Endothelial cell of umbilical vein (primary cell): ENCODE measurements at regions not wholly inside any gene's neighbourhood (a gene's known extent, or its start where the extent isn't known, plus 50 kb on each side); places are given as distances from the start of the nearest gene placed in this dataset.

Experiments used
- BruUV-seq: library from RNA; stranded (reverse); fragments of 400-500 nt; replicated peaks from 2 replicates; lab custom pipeline; 2021; lab: Mats Ljungman, UMichigan
- CTCF ChIA-PET: fragments of 300-600, 350-600 bp; sonication (Branson Sonifier 250); formaldehyde crosslinking; loops from one replicate; lab custom pipeline; 2021; ENCODE audit warnings: antibody characterized with exemption, inconsistent platforms; lab: Charles Lee
- POLR2A ChIA-PET: fragments of 300-600, 350-600 bp; sonication (Branson Sonifier 250); formaldehyde crosslinking; loops from one replicate; lab custom pipeline; 2021; ENCODE audit warnings: antibody characterized with exemption, inconsistent platforms; lab: Charles Lee
- DNase-seq: peaks from one replicate; pipeline ENCODE4 v3.0.0-alpha.2; 2011; ENCODE audit warnings: low read depth, low spot score
- FAIRE-seq: peaks from 2 replicates; lab custom pipeline; 2011; peaks lifted over from hg19 to GRCh38; lab: Jason Lieb, UNC
- H2AFZ ChIP-seq: 2 replicates; pipeline ENCODE4 v1.6.0; 2012; ENCODE audit warnings: low read depth, low read length, control low read depth, inconsistent platforms
- H3K27ac ChIP-seq: 2 replicates; pipeline ENCODE4 v1.5.1; 2011; ENCODE audit warnings: low read depth, mild to moderate bottlenecking, control low read depth, low read length, moderate library complexity; ENCODE audit not compliant: insufficient read depth
- H3K27me3 ChIP-seq, 2 experiments: 2 replicates each; pipeline versions ENCODE4 v1.6.0 to v1.6.1; 2011; ENCODE audit warnings: low read length in 2 of 2, mixed read lengths in 1 of 2; ENCODE audit not compliant: control insufficient read depth in 2 of 2, insufficient read depth in 2 of 2
- H3K36me3 ChIP-seq, 2 experiments: 2 replicates in 1 of 2; 3 replicates in 1 of 2; pipeline ENCODE4 v1.5.1; 2011; ENCODE audit warnings: low read length in 2 of 2, mild to moderate bottlenecking in 1 of 2, moderate library complexity in 1 of 2; ENCODE audit not compliant: control insufficient read depth in 2 of 2, insufficient read depth in 2 of 2; ENCODE audit errors: extremely low read depth in 1 of 2
- H3K4me1 ChIP-seq: 3 replicates; pipeline ENCODE4 v1.5.1; 2011; ENCODE audit warnings: mild to moderate bottlenecking, low read length; ENCODE audit not compliant: control insufficient read depth, insufficient read depth; ENCODE audit errors: extremely low read depth
- H3K4me2 ChIP-seq: 2 replicates; pipeline ENCODE4 v1.6.1; 2011; ENCODE audit warnings: low read length, control low read depth, mixed read lengths; ENCODE audit not compliant: insufficient read depth
- H3K4me3 ChIP-seq, 3 experiments: fragments of 200-600 bp in 1 of 3; sonication (generic), shearing (Covaris generic) in 1 of 3; replicated peaks in 1 of 3; 2 replicates each; pipeline ENCODE4 v1.5.1; 2011 to 2016; ENCODE audit warnings: control low read depth in 3 of 3, low read length in 3 of 3, mild to moderate bottlenecking in 2 of 3, inconsistent platforms in 1 of 3, low read depth in 1 of 3, moderate library complexity in 1 of 3; ENCODE audit not compliant: insufficient read depth in 1 of 3
- H3K79me2 ChIP-seq: 2 replicates; pipeline ENCODE4 v1.6.0; 2012; ENCODE audit warnings: low read length, inconsistent platforms; ENCODE audit not compliant: control insufficient read depth, insufficient read depth
- H3K9ac ChIP-seq: replicated peaks from 2 replicates; pipeline ENCODE3; 2011; ENCODE audit warnings: low read length, control low read depth; ENCODE audit not compliant: insufficient read depth; ENCODE audit errors: extremely low read depth
- H3K9me1 ChIP-seq: replicated peaks from 3 replicates; pipeline ENCODE4 v1.6.0; 2011; ENCODE audit warnings: mild to moderate bottlenecking, low read length; ENCODE audit not compliant: control insufficient read depth, insufficient read depth; ENCODE audit errors: extremely low read depth
- H3K9me3 ChIP-seq: replicated peaks from 2 replicates; pipeline ENCODE4 v1.5.1; 2012; ENCODE audit warnings: low read length, inconsistent platforms; ENCODE audit not compliant: control insufficient read depth, insufficient read depth
- H4K20me1 ChIP-seq: replicated peaks from 2 replicates; pipeline ENCODE3; 2011; ENCODE audit warnings: mild to moderate bottlenecking, low read length; ENCODE audit not compliant: control insufficient read depth, insufficient read depth; ENCODE audit errors: extremely low read depth
- EZH2 ChIP-seq: IDR thresholded peaks from 2 replicates; pipeline ENCODE4 v1.6.1; 2012; ENCODE audit warnings: borderline replicate concordance, low read depth, mild to moderate bottlenecking, moderate library complexity, low read length, inconsistent platforms; ENCODE audit not compliant: severe bottlenecking
- FOS ChIP-seq: IDR thresholded peaks from 2 replicates; pipeline ENCODE4 v1.6.1; 2011; ENCODE audit warnings: mild to moderate bottlenecking, low read length, moderate library complexity, borderline replicate concordance; ENCODE audit not compliant: insufficient read depth
- GATA2 ChIP-seq: IDR thresholded peaks from 2 replicates; pipeline ENCODE4 v1.7.0; 2011; ENCODE audit warnings: low read depth, mild to moderate bottlenecking, moderate library complexity, mixed read lengths, low read length; ENCODE audit not compliant: insufficient read length, insufficient read depth
- JUN ChIP-seq: IDR thresholded peaks from 2 replicates; pipeline ENCODE4 v1.6.1; 2011; ENCODE audit warnings: borderline replicate concordance, low read depth; ENCODE audit not compliant: insufficient read length, insufficient read depth
- MAX ChIP-seq: IDR thresholded peaks from 2 replicates; pipeline ENCODE4 v1.6.1; 2011; ENCODE audit not compliant: insufficient read depth, insufficient read length
- MYC ChIP-seq: IDR thresholded peaks from one replicate; pipeline ENCODE4 v1.6.1; 2011; ENCODE audit warnings: mild to moderate bottlenecking, low read depth, low read length
- POLR2A ChIP-seq: IDR thresholded peaks from 2 replicates; pipeline ENCODE4 v1.6.1; 2012; ENCODE audit warnings: low read depth, mild to moderate bottlenecking, control low read depth, low read length
- POLR2AphosphoS5 ChIP-seq: IDR thresholded peaks from 2 replicates; pipeline ENCODE4 v1.6.1; 2012; ENCODE audit warnings: low read depth, mild to moderate bottlenecking, control low read depth, low read length, moderate library complexity; ENCODE audit not compliant: insufficient read depth
- dilution Hi-C: fragments of 300-500 bp; cut with MboI; formaldehyde crosslinking; loops from one replicate; pipeline ENCODE4 v1.15.0; 2019; ENCODE audit warnings: low sequenced_read_pairs; ENCODE audit not compliant: extremely low pct_ligation_motif_present
- intact Hi-C: fragments of 100-400 bp; cut with micrococcal nuclease; formaldehyde crosslinking; loops from one replicate; pipeline ENCODE4 v1.10.0; 2022
- TF ChIP-seq, protein P1 (sequence below), 2 donors: IDR thresholded peaks; 1 replicate in 1 of 2; 2 replicates in 1 of 2; pipeline ENCODE4 v1.5.1; 2011; ENCODE audit warnings: low read length in 2 of 2, mild to moderate bottlenecking in 2 of 2, moderate library complexity in 2 of 2, control low read depth in 1 of 2, inconsistent platforms in 1 of 2, low read depth in 1 of 2; ENCODE audit not compliant: insufficient read depth in 1 of 2; ENCODE audit errors: extremely low read depth in 1 of 2

DNA sequence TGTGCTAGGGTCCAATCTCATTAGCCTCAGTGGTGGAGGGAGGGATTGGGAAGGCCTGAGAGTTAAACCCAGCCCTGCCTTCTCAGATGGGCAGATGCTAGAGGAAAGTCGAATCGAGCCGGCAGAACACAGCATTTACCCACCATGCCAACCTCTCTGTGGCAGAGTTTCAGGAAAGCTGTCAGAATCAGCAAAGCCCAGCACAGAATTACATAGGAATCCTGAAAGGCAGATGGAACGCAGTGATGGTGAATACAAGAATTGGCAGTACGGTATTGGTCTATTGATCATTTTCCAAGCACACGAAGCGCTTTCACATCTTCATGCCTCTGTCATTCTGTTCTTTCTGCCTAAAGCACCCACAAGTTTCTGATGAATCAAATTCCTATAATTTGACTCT is 417.7 kb upstream of the RBMS3 start:
- Histone ChIP-seq H3K79me2 (no peaks in the 10 kb centered on the region), H3K27ac (no peak overlapping the region), H3K4me1 (no peaks in the 10 kb centered on the region), H4K20me1 (no peaks in the 10 kb centered on the region), H3K9me1 (no peaks in the 10 kb centered on the region), H3K9me3 (no peaks in the 10 kb centered on the region), H3K9ac (no peak overlapping the region), H3K36me3 (no peaks in the 10 kb centered on the region), H3K4me2 (no peak overlapping the region), H3K4me3 (no peak overlapping the region), H3K27me3 (peaks cover 3 to 9% of the 10 kb centered on the region in 2 experiments), H2AFZ (no peak overlapping the region)
- TF ChIP-seq MAX (no peak), MYC (no peak), POLR2A (no peak), GATA2 (no peak), JUN (no peak), POLR2AphosphoS5 (no peak), FOS (no peak), EZH2 (no peak)
- TF ChIP-seq, protein P1, sequence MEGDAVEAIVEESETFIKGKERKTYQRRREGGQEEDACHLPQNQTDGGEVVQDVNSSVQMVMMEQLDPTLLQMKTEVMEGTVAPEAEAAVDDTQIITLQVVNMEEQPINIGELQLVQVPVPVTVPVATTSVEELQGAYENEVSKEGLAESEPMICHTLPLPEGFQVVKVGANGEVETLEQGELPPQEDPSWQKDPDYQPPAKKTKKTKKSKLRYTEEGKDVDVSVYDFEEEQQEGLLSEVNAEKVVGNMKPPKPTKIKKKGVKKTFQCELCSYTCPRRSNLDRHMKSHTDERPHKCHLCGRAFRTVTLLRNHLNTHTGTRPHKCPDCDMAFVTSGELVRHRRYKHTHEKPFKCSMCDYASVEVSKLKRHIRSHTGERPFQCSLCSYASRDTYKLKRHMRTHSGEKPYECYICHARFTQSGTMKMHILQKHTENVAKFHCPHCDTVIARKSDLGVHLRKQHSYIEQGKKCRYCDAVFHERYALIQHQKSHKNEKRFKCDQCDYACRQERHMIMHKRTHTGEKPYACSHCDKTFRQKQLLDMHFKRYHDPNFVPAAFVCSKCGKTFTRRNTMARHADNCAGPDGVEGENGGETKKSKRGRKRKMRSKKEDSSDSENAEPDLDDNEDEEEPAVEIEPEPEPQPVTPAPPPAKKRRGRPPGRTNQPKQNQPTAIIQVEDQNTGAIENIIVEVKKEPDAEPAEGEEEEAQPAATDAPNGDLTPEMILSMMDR (IDR thresholded peaks at IDR 0.05; ENCODE audit: extremely low read depth in 1 of 2, insufficient read depth in 1 of 2, low read depth in 1 of 2, low read length in 2 of 2): no peak
- DNase-seq (no peak), FAIRE-seq (no peak)
- intact Hi-C loops (no loop called here), dilution Hi-C loops (no loop called here)
- ChIA-PET POLR2A (no interaction called here), CTCF (interaction anchor here (1.0 kb wide), 1 partner anchor 10 kb away, joined by 3 read pairs; no protein-coding TSS in a partner anchor)
- BruUV-seq: no TSS peak
